GM12872 (cell line): ENCODE measurements at regions not wholly inside any gene's neighbourhood (a gene's known extent, or its start where the extent isn't known, plus 50 kb on each side); places are given as distances from the start of the nearest gene placed in this dataset.
A peak's percentile ranks its signal among the peaks of the same experiment; 100 is the strongest.

Experiments used
- CTCF ChIP-seq: IDR thresholded peaks from 3 replicates; pipeline ENCODE4 v1.5.1; 2011; ENCODE audit warnings: low read depth, mild to moderate bottlenecking, low read length, moderate library complexity; ENCODE audit not compliant: insufficient read depth

- peak; percentile 36; the same call in 2 of the 3 replicates for TF ChIP-seq CTCF
Measured at GRCh38 chr17:34527908-34528470, 51.4 kb upstream of the TMEM132E start.

GRCh38 chr17:34527136-34527907 lies 52.1 kb upstream of the TMEM132E start:
- no peak for TF ChIP-seq CTCF

GRCh38 chr17:34525651-34526050 lies 53.7 kb upstream of the TMEM132E start:
- no peak for TF ChIP-seq CTCF

GRCh38 chr17:34521955-34522354 lies 57.4 kb upstream of the TMEM132E start:
- TF ChIP-seq CTCF = no peak

GRCh38 chr17:34519282-34519681 lies 60.1 kb upstream of the TMEM132E start:
- TF ChIP-seq CTCF = peak; percentile 73

GRCh38 chr17:34517406-34517805 lies 62.0 kb upstream of the TMEM132E start:
- no peak for TF ChIP-seq CTCF

GRCh38 chr17:34511931-34512330 lies 67.5 kb upstream of the TMEM132E start:
- TF ChIP-seq CTCF = no peak
